Naive thymus-derived CD8-positive, alpha-beta T cell (primary cell): ENCODE measurements at regions not wholly inside any gene's neighbourhood (a gene's known extent, or its start where the extent isn't known, plus 50 kb on each side); places are given as distances from the start of the nearest gene placed in this dataset.
"Not testable (repeated sequence)": the region's sequence is repeated elsewhere in the genome, so short reads cannot be mapped to it uniquely, and the experiment has no call there.

Source experiments
- ATAC-seq, 2 donors: fragments of 150-1000 bp; cut with Tn5 transposase in 1 of 2; sonication (Bioruptor Pico), chemical (Tn5 transposase) in 1 of 2; 1 replicate in 1 of 2; 2 replicates in 1 of 2; pipeline ENCODE4 v1.10.0; 2021; ENCODE audit warnings: mild to moderate bottlenecking in 2 of 2, moderate library complexity in 2 of 2
- POLR2A ChIA-PET: fragments of 350-600 bp; sonication (Branson Sonifier 250); formaldehyde crosslinking; loops from one replicate; lab custom pipeline; 2021; ENCODE audit warnings: antibody characterized with exemption; lab: Charles Lee
- DNase-seq, 10 donors: peaks; one replicate each; pipeline versions ENCODE4 v3.0.0 to v3.0.0-alpha.2; 2020 to 2022
- H3K27ac Mint-ChIP-seq, 10 donors: one replicate each; pipeline ENCODE4 v1.8.0; 2020 to 2022; ENCODE audit warnings: mild to moderate bottlenecking in 10 of 10, mixed read lengths in 10 of 10, moderate library complexity in 4 of 10, inconsistent platforms in 1 of 10
- H3K27me3 Mint-ChIP-seq, 5 donors: one replicate each; pipeline ENCODE4 v1.8.0; 2021 to 2022; ENCODE audit warnings: mixed read lengths in 5 of 5
- H3K36me3 Mint-ChIP-seq, 3 donors: one replicate each; pipeline ENCODE4 v1.8.0; 2020 to 2022; ENCODE audit warnings: mixed read lengths in 3 of 3, mild to moderate bottlenecking in 2 of 3, inconsistent platforms in 1 of 3
- H3K4me1 Mint-ChIP-seq, 4 donors: one replicate each; pipeline ENCODE4 v1.8.0; 2021 to 2022; ENCODE audit warnings: mixed read lengths in 4 of 4
- H3K4me3 Mint-ChIP-seq, 10 donors: one replicate each; pipeline ENCODE4 v1.8.0; 2020 to 2022; ENCODE audit warnings: mild to moderate bottlenecking in 10 of 10, mixed read lengths in 10 of 10, moderate library complexity in 6 of 10, inconsistent platforms in 1 of 10
- H3K9me3 Mint-ChIP-seq, 9 donors: one replicate each; pipeline ENCODE4 v1.8.0; 2020 to 2022; ENCODE audit warnings: mixed read lengths in 9 of 9, mild to moderate bottlenecking in 3 of 9, inconsistent platforms in 1 of 9, moderate library complexity in 1 of 9

GRCh38 chr9:96064826-96065481 is 189.5 kb downstream of the ERCC6L2 start:
- H3K4me1 Mint-ChIP-seq = peaks cover 6 to 15% (median 9%) of the 10 kb centered on the region in 4 donors
- peak overlapping the region in 1 of 10 donors; percentile 78 for H3K27ac Mint-ChIP-seq
- no peaks in the 10 kb centered on the region for H3K9me3 Mint-ChIP-seq
- DNase-seq (no peak), ATAC-seq (no peak)
- POLR2A ChIA-PET = no interaction called here
- H3K4me3 Mint-ChIP-seq = no peak overlapping the region
- H3K27me3 Mint-ChIP-seq = no peaks in the 10 kb centered on the region
- H3K36me3 Mint-ChIP-seq = no peaks in the 10 kb centered on the region

GRCh38 chr9:96062854-96063253 is 187.4 kb downstream of the ERCC6L2 start:
- no peak for DNase-seq
- peaks cover 0 to 9% (median 0%) of the 10 kb centered on the region in 9 donors for H3K9me3 Mint-ChIP-seq
- no peak overlapping the region for H3K4me3 Mint-ChIP-seq
- no peak for ATAC-seq
- H3K27me3 Mint-ChIP-seq = no peaks in the 10 kb centered on the region
- no peaks in the 10 kb centered on the region for H3K36me3 Mint-ChIP-seq
- POLR2A ChIA-PET = no interaction called here
- H3K27ac Mint-ChIP-seq = no peak overlapping the region
- H3K4me1 Mint-ChIP-seq = peaks cover 10 to 21% (median 11%) of the 10 kb centered on the region in 4 donors

GRCh38 chr9:96062031-96062430 is 186.5 kb downstream of the ERCC6L2 start:
- no peaks in the 10 kb centered on the region for H3K27me3 Mint-ChIP-seq
- peak overlapping the region in 1 of 10 donors; percentile 59 for H3K4me3 Mint-ChIP-seq
- H3K9me3 Mint-ChIP-seq = peaks cover 0 to 9% (median 0%) of the 10 kb centered on the region in 9 donors
- POLR2A ChIA-PET = interaction anchor here (0.6 kb wide), 1 partner anchor 1936 kb away, joined by 6 read pairs; no protein-coding TSS in a partner anchor
- no peaks in the 10 kb centered on the region for H3K36me3 Mint-ChIP-seq
- H3K4me1 Mint-ChIP-seq = peaks cover 11 to 22% (median 15%) of the 10 kb centered on the region in 4 donors
- peak overlapping the region in 1 of 10 donors; percentile 43 for H3K27ac Mint-ChIP-seq
- no peak for ATAC-seq
- DNase-seq = no peak

DNA sequence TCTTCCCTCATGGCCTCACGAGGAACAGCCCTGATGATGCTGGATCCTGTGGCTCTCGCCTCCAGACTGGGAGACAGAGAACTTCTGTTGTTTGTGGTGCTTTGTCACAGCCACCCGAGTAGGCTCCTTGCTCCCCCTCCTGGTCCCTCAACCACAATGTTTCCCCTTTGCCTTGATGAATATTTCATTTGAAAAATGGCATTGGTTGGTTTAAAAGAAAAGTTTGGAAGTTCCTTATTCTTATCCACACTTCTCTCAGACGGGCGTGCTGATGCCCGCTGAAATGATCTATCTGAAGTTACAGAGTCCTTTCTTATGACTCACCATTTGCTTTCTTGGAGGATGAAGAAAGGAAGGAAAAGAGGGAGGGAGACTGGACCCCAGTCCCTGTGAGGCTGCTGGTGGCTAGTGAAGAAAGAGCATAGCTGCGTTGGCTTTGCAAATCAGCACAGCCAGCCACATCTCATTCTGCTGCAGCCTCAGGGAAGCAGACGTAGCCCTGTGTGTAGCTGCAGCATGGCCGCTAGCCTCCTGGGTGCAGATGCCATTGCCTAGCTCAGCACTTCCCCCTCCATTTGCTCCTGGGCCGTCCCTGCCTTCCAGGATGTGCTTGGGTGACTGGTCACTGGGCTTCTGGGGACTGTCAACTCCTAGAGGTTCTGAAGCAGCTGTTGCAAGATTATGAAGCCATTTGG is 185.9 kb downstream of the ERCC6L2 start:
- H3K4me3 Mint-ChIP-seq = no peak overlapping the region
- POLR2A ChIA-PET = no interaction called here
- peaks cover 0 to 9% (median 0%) of the 10 kb centered on the region in 9 donors for H3K9me3 Mint-ChIP-seq
- peak overlapping the region in 1 of 10 donors; percentile 43 for H3K27ac Mint-ChIP-seq
- H3K36me3 Mint-ChIP-seq = no peaks in the 10 kb centered on the region
- DNase-seq (peak in 9 of 10 donors; percentile 30 to 83 (median 56)), ATAC-seq (peak; percentile 81 to 93)
- H3K4me1 Mint-ChIP-seq = peaks cover 11 to 28% (median 19%) of the 10 kb centered on the region in 4 donors
- H3K27me3 Mint-ChIP-seq = no peaks in the 10 kb centered on the region

- Mint-ChIP-seq H3K4me3 (no peak overlapping the region), H3K27ac (no peak overlapping the region), H3K36me3 (peaks cover 0 to 4% (median 0%) of the 10 kb centered on the region in 3 donors), H3K9me3 (peaks cover 0 to 20% (median 5%) of the 10 kb centered on the region in 9 donors), H3K4me1 (peaks cover 10 to 33% (median 20%) of the 10 kb centered on the region in 4 donors), H3K27me3 (no peaks in the 10 kb centered on the region)
- POLR2A ChIA-PET = no interaction called here
- DNase-seq (no peak), ATAC-seq (no peak)
Measured at GRCh38 chr9:96058218-96058617, 182.7 kb downstream of the ERCC6L2 start.

- no peak overlapping the region for H3K4me3 Mint-ChIP-seq
- no peak for DNase-seq
- H3K27ac Mint-ChIP-seq = peak overlapping the region in 4 of 10 donors; percentile 4 to 83 (median 19)
- POLR2A ChIA-PET = no interaction called here
- peaks cover 0 to 4% (median 0%) of the 10 kb centered on the region in 3 donors for H3K36me3 Mint-ChIP-seq
- H3K4me1 Mint-ChIP-seq = peaks cover 11 to 33% (median 19%) of the 10 kb centered on the region in 4 donors
- no peaks in the 10 kb centered on the region for H3K27me3 Mint-ChIP-seq
- H3K9me3 Mint-ChIP-seq = peaks cover 0 to 20% (median 6%) of the 10 kb centered on the region in 9 donors
- ATAC-seq = no peak
Measured at GRCh38 chr9:96057155-96057554, 181.7 kb downstream of the ERCC6L2 start.

DNA sequence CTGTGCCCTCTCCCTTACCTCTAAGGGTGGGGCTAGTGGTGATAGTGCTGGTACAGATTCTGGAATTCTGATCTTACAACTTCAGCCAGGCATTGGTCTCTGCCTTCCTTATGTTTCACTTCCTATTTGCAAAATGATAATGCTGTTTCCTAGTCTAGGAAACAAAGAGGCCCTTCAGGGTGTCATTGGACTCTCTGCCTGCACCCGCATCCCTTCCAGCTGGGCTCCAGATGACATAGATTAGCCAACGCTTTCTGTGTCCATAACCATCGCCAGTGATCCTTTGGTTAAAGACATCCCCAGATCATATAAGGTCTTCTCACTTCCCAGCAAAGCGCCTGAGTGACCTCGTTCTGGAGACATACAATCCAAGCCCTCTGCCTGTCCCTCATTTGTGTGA is 180.7 kb downstream of the ERCC6L2 start:
- H3K4me1 Mint-ChIP-seq = peaks cover 10 to 24% (median 15%) of the 10 kb centered on the region in 4 donors
- POLR2A ChIA-PET = interaction anchor here (0.9 kb wide), 1 partner anchor 9 kb away, joined by 3 read pairs; no protein-coding TSS in a partner anchor
- no peak overlapping the region for H3K4me3 Mint-ChIP-seq
- peaks cover 0 to 20% (median 6%) of the 10 kb centered on the region in 9 donors for H3K9me3 Mint-ChIP-seq
- H3K27me3 Mint-ChIP-seq = no peaks in the 10 kb centered on the region
- peak overlapping the region in 2 of 10 donors; percentile 4 to 30 for H3K27ac Mint-ChIP-seq
- no peak for ATAC-seq
- DNase-seq = no peak
- H3K36me3 Mint-ChIP-seq = peaks cover 0 to 4% (median 0%) of the 10 kb centered on the region in 3 donors

DNA sequence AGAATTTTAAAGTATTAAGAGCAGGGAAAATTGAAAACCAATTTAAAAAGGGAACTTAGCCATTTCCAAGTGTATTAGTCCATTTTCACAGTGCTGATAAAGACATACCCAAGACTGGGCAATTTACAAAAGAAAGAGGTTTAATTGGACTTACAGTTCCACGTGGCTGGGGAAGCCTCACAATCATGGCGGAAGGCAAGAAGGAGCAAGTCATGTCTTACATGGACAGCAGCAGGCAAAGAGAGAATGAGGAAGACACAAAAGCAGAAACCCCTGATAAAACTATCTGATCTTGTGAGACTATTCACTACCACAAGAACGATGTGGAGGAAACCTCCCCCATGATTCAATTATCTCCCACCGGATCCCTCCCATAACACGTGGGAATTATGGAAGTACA is 178.8 kb downstream of the ERCC6L2 start:
- POLR2A ChIA-PET, H3K36me3 Mint-ChIP-seq, H3K4me3 Mint-ChIP-seq, ATAC-seq, DNase-seq, H3K27ac Mint-ChIP-seq, H3K27me3 Mint-ChIP-seq: not testable (repeated sequence)
- peaks cover 8 to 24% (median 10%) of the 10 kb centered on the region in 4 donors for H3K4me1 Mint-ChIP-seq
- peaks cover 0 to 20% (median 6%) of the 10 kb centered on the region in 9 donors for H3K9me3 Mint-ChIP-seq

DNA sequence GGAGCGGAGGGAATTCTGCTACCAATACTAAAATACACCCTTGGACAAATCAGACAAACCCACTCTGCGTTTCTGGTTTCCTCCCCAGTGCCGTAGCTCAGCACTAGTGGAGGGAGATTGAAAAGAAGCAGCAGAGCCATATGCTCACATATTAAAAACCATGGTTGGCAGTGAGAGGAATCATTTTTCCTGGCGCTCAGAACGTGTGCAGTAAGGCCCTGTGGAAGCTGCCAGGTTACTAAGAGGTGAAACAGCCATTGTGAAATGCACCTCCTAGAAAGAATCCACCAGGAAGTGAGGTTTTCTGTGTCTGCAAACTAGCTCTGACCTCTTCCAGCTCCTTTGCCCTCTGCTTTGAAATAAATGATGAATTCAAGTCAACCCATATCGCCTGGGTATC is 177.2 kb downstream of the ERCC6L2 start:
- POLR2A ChIA-PET = no interaction called here

GRCh38 chr9:96051423-96051822 is 175.9 kb downstream of the ERCC6L2 start:
- no peak overlapping the region for H3K27ac Mint-ChIP-seq
- H3K4me3 Mint-ChIP-seq = peak overlapping the region in 1 of 10 donors; percentile 26
- POLR2A ChIA-PET = no interaction called here
- no peak for DNase-seq
- peaks cover 0 to 11% (median 5%) of the 10 kb centered on the region in 9 donors for H3K9me3 Mint-ChIP-seq
- peaks cover 8 to 27% (median 13%) of the 10 kb centered on the region in 4 donors for H3K4me1 Mint-ChIP-seq
- peaks cover 0 to 1% (median 0%) of the 10 kb centered on the region in 5 donors for H3K27me3 Mint-ChIP-seq
- peaks cover 0 to 4% (median 0%) of the 10 kb centered on the region in 3 donors for H3K36me3 Mint-ChIP-seq
- ATAC-seq = no peak

More for the DNA sequence above, 177.2 kb downstream of the ERCC6L2 start:
- H3K4me1 Mint-ChIP-seq = peaks cover 9 to 28% (median 16%) of the 10 kb centered on the region in 4 donors
- peaks cover 0 to 4% (median 0%) of the 10 kb centered on the region in 3 donors for H3K36me3 Mint-ChIP-seq
- DNase-seq (no peak), ATAC-seq (no peak)
- H3K27ac Mint-ChIP-seq = no peak overlapping the region
- no peaks in the 10 kb centered on the region for H3K27me3 Mint-ChIP-seq
- peaks cover 0 to 11% (median 5%) of the 10 kb centered on the region in 9 donors for H3K9me3 Mint-ChIP-seq
- H3K4me3 Mint-ChIP-seq = no peak overlapping the region

DNA sequence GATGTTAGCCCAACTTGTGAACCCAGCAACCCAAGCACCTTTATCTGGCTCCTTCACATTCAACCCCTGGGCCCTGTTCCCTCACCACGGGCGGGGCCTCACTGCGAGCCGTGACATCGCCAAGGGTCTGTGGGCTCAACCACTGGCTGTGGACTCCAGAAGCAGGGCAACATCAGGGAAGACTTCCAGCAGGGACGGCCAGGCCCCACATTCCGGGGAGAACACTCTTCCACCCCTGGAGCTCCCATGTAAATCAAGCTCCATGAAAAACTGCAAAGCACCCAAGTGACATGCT is 175.3 kb downstream of the ERCC6L2 start:
- Mint-ChIP-seq H3K9me3 (peaks cover 0 to 11% (median 5%) of the 10 kb centered on the region in 9 donors), H3K27ac (no peak overlapping the region), H3K36me3 (peaks cover 0 to 4% (median 0%) of the 10 kb centered on the region in 3 donors), H3K4me1 (peaks cover 8 to 23% (median 13%) of the 10 kb centered on the region in 4 donors), H3K27me3 (peaks cover 0 to 2% (median 0%) of the 10 kb centered on the region in 5 donors), H3K4me3 (no peak overlapping the region)
- ATAC-seq = no peak
- POLR2A ChIA-PET = interaction anchor here (0.6 kb wide), 1 partner anchor 589 kb away, joined by 7 read pairs; no protein-coding TSS in a partner anchor
- DNase-seq = no peak

DNA sequence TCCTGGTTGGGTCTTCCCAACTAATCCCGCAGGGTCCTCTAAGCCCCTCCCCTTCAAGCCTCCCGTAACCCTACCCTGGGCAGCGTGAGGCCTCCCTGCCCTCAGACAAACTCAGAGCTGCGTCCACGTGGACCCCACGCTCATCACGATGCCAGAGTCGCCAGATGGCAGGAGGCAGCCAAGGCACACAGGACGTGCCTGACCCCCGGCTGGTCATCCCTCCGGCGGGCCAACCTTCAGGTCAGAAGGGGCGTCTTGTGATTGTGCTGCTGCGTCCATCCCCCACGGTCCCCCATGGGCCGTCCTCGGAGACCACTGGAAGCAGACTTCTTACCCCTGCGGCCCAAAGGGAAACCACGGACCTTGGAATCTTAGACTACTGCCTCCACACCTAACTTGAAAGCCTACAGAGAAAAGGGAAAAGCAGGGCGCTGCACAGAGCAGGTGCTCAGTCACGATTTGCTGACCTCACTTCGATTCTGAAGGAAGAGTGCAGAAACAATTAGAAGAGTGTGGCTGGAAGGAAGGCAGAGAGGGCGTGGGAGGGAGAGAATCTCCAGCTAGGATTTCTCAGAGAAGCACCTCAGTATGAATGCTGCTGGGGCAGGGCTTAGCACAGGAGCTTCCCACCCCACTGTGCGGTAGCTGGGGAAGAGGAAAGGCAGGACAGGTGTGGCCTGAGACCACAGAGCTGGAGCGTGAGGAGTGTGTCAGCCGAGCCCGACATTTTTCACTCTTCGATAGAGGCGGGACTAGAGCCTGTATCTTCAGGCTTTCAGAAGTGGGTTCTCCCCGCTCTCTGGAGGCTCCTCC is 174.8 kb downstream of the ERCC6L2 start:
- no peak for ATAC-seq
- Mint-ChIP-seq H3K9me3 (peaks cover 0 to 11% (median 5%) of the 10 kb centered on the region in 9 donors), H3K27me3 (peaks cover 0 to 2% (median 0%) of the 10 kb centered on the region in 5 donors), H3K27ac (peak overlapping the region in 2 of 10 donors; percentile 14 to 56), H3K4me3 (no peak overlapping the region), H3K4me1 (peaks cover 8 to 23% (median 13%) of the 10 kb centered on the region in 4 donors), H3K36me3 (peaks cover 0 to 4% (median 0%) of the 10 kb centered on the region in 3 donors)
- no peak for DNase-seq
- POLR2A ChIA-PET = interaction anchor here (0.6 kb wide), 1 partner anchor 590 kb away, joined by 7 read pairs; no protein-coding TSS in a partner anchor
